HCT116 (cell line): ENCODE measurements at regions not wholly inside any gene's neighbourhood (a gene's known extent, or its start where the extent isn't known, plus 50 kb on each side); places are given as distances from the start of the nearest gene placed in this dataset.

Experiments
- ATAC-seq: fragments of 200-7000 bp; cut with Tn5 transposase; 2 replicates; pipeline ENCODE4 v1.9.1; 2020; ENCODE audit warnings: mild to moderate bottlenecking, moderate library complexity
- BruUV-seq: library from RNA; stranded (reverse); fragments of 400-500 nt; replicated peaks from 2 replicates; lab custom pipeline; 2021; lab: Mats Ljungman, UMichigan
- CTCF ChIA-PET: fragments of 300-600 bp; sonication (Branson Sonifier 250); formaldehyde crosslinking; loops from one replicate; lab custom pipeline; 2021; ENCODE audit warnings: antibody characterized with exemption; lab: Charles Lee
- POLR2A ChIA-PET: fragments of 300-600, 350-600 bp; sonication (Branson Sonifier 250); formaldehyde crosslinking; loops from one replicate; lab custom pipeline; 2021; ENCODE audit warnings: antibody characterized with exemption; lab: Charles Lee
- RAD21 ChIA-PET, 2 experiments: fragments of 300-600 bp; sonication (Branson Sonifier 250); formaldehyde crosslinking; loops; one replicate each; lab custom pipeline; 2023; ENCODE audit warnings: low total read pairs in 2 of 2; ENCODE audit not compliant: uncharacterized antibody in 2 of 2, unreplicated experiment in 2 of 2, low non-redundant PET in 1 of 2; lab: Charles Lee
- DNase-seq: peaks from one replicate; pipeline ENCODE4 v3.0.0-alpha.2; 2010; ENCODE audit warnings: low read depth, low spot score
- H2AFZ ChIP-seq: fragments of 200-600 bp; shearing (Covaris generic), sonication (generic); 2 replicates; pipeline ENCODE4 v1.6.1; 2017; ENCODE audit warnings: low read depth, mixed run types, mixed read lengths, antibody characterized with exemption, low read length; ENCODE audit not compliant: poor library complexity, severe bottlenecking
- H3K27ac ChIP-seq: 2 replicates; pipeline ENCODE4 v1.5.1; 2012; ENCODE audit warnings: low read depth, low read length
- H3K27me3 ChIP-seq: fragments of 200-600 bp; sonication (generic); 2 replicates; pipeline ENCODE4 v1.6.1; 2016; ENCODE audit warnings: mixed run types, low read length, mixed read lengths; ENCODE audit not compliant: insufficient read depth
- H3K36me3 ChIP-seq, 2 experiments: fragments of 200-500 bp in 1 of 2; fragments of 200-600 bp in 1 of 2; sonication (Bioruptor generic) in 1 of 2; sonication (generic) in 1 of 2; 2 replicates each; pipeline versions ENCODE4 v1.5.1 to v1.6.1; 2014 to 2016; ENCODE audit warnings: low read length in 2 of 2, inconsistent platforms in 1 of 2, mixed read lengths in 1 of 2, mixed run types in 1 of 2; ENCODE audit not compliant: insufficient read depth in 2 of 2, control insufficient read depth in 1 of 2
- H3K4me1 ChIP-seq, 2 experiments: fragments of 200-600 bp in 1 of 2; sonication (generic) in 1 of 2; 2 replicates each; pipeline versions ENCODE4 v1.5.1 to v1.6.1; 2012 to 2017; ENCODE audit warnings: low read length in 2 of 2, inconsistent platforms in 1 of 2, mild to moderate bottlenecking in 1 of 2, mixed read lengths in 1 of 2, mixed run types in 1 of 2, moderate library complexity in 1 of 2; ENCODE audit not compliant: insufficient read depth in 2 of 2, control insufficient read depth in 1 of 2
- H3K4me2 ChIP-seq: fragments of 200-600 bp; sonication (generic); 2 replicates; pipeline ENCODE4 v1.6.1; 2017; ENCODE audit warnings: mixed run types, low read length, mixed read lengths
- H3K4me3 ChIP-seq, 2 experiments: fragments of 200-600 bp in 1 of 2; sonication (generic) in 1 of 2; replicated peaks in 1 of 2; 2 replicates each; pipeline ENCODE4 v1.5.1; 2011 to 2016; ENCODE audit warnings: low read length in 2 of 2, control low read depth in 1 of 2, low read depth in 1 of 2, mild to moderate bottlenecking in 1 of 2, mixed read lengths in 1 of 2, mixed run types in 1 of 2
- H3K79me2 ChIP-seq: fragments of 200-600 bp; sonication (generic); 2 replicates; pipeline ENCODE4 v1.6.1; 2017; ENCODE audit warnings: mild to moderate bottlenecking, mixed run types, low read length, moderate library complexity, mixed read lengths; ENCODE audit not compliant: insufficient read depth
- H3K9ac ChIP-seq: fragments of 200-600 bp; sonication (generic); 2 replicates; pipeline ENCODE4 v1.6.1; 2016; ENCODE audit warnings: low read length, mixed read lengths
- H3K9me2 ChIP-seq: fragments of 200-600 bp; sonication (generic), shearing (Covaris generic); 2 replicates; pipeline ENCODE4 v1.6.1; 2017; ENCODE audit warnings: mixed run types, mild to moderate bottlenecking, moderate library complexity; ENCODE audit not compliant: insufficient read depth
- H3K9me3 ChIP-seq, 2 experiments: fragments of 200-500 bp in 1 of 2; fragments of 200-600 bp in 1 of 2; sonication (Bioruptor generic) in 1 of 2; sonication (generic) in 1 of 2; 2 replicates each; pipeline ENCODE4 v1.6.1; 2014 to 2017; ENCODE audit warnings: low read length in 2 of 2, mixed read lengths in 2 of 2, inconsistent platforms in 1 of 2, low read depth in 1 of 2, mild to moderate bottlenecking in 1 of 2, mixed run types in 1 of 2, moderate library complexity in 1 of 2; ENCODE audit not compliant: control insufficient read depth in 1 of 2, insufficient read depth in 1 of 2
- H4K20me1 ChIP-seq: fragments of 200-600 bp; sonication (generic), shearing (Covaris generic); 2 replicates; pipeline ENCODE4 v1.6.1; 2017; ENCODE audit warnings: mixed run types, mild to moderate bottlenecking, moderate library complexity; ENCODE audit not compliant: insufficient read depth
- EGR1 ChIP-seq: IDR thresholded peaks from 2 replicates; pipeline ENCODE4 v1.6.1; 2012; ENCODE audit warnings: low read depth
- ELF1 ChIP-seq: IDR thresholded peaks from 2 replicates; pipeline ENCODE4 v1.6.1; 2012; ENCODE audit warnings: low read depth, borderline replicate concordance
- EZH2 ChIP-seq: fragments of 200-600 bp; sonication (generic); IDR thresholded peaks from 2 replicates; pipeline ENCODE4 v1.6.1; 2017; ENCODE audit warnings: antibody characterized with exemption, mixed run types
- FOSL1 ChIP-seq: IDR thresholded peaks from 2 replicates; pipeline ENCODE4 v1.6.1; 2012; ENCODE audit warnings: low read depth
- JUND ChIP-seq: IDR thresholded peaks from 2 replicates; pipeline ENCODE4 v1.6.1; 2012
- POLR2A ChIP-seq: IDR thresholded peaks from 2 replicates; pipeline ENCODE4 v1.7.0; 2011; ENCODE audit warnings: borderline replicate concordance; ENCODE audit not compliant: insufficient read depth, insufficient read length; ENCODE audit errors: extremely low read depth
- POLR2AphosphoS5 ChIP-seq: IDR thresholded peaks from 2 replicates; pipeline ENCODE4 v1.6.1; 2011; ENCODE audit warnings: mild to moderate bottlenecking, low read depth, low read length, moderate library complexity
- RAD21 ChIP-seq: IDR thresholded peaks from 2 replicates; pipeline ENCODE4 v1.6.1; 2012; ENCODE audit warnings: low read depth, mild to moderate bottlenecking
- SIN3A ChIP-seq: IDR thresholded peaks from 2 replicates; pipeline ENCODE4 v1.6.1; 2012; ENCODE audit warnings: low read depth
- TCF7L2 ChIP-seq: IDR thresholded peaks from 2 replicates; pipeline ENCODE4 v1.7.0; 2011; ENCODE audit warnings: borderline replicate concordance, inconsistent platforms; ENCODE audit not compliant: insufficient read depth, insufficient read length; ENCODE audit errors: extremely low read depth
- YY1 ChIP-seq: IDR thresholded peaks from 2 replicates; pipeline ENCODE4 v1.6.1; 2011; ENCODE audit warnings: low read length, low read depth, moderate library complexity, mild to moderate bottlenecking; ENCODE audit not compliant: insufficient replicate concordance; ENCODE audit errors: extremely low read depth
- ZFX ChIP-seq: fragments of 450-650 bp; IDR thresholded peaks from 2 replicates; pipeline ENCODE4 v1.6.1; 2017
- ZNF274 ChIP-seq: fragments of 200-500 bp; sonication (Bioruptor generic); IDR thresholded peaks from 2 replicates; pipeline ENCODE4 v1.6.1; 2014; ENCODE audit warnings: mild to moderate bottlenecking, low read depth, low read length, inconsistent platforms
- intact Hi-C: fragments of 100-400 bp; cut with micrococcal nuclease; formaldehyde crosslinking; loops from 2 replicates; pipeline ENCODE4 v1.10.0; 2022
- TF ChIP-seq, protein P1 (sequence below): IDR thresholded peaks from 2 replicates; pipeline ENCODE4 v1.6.1; 2012; ENCODE audit warnings: low read depth

DNA sequence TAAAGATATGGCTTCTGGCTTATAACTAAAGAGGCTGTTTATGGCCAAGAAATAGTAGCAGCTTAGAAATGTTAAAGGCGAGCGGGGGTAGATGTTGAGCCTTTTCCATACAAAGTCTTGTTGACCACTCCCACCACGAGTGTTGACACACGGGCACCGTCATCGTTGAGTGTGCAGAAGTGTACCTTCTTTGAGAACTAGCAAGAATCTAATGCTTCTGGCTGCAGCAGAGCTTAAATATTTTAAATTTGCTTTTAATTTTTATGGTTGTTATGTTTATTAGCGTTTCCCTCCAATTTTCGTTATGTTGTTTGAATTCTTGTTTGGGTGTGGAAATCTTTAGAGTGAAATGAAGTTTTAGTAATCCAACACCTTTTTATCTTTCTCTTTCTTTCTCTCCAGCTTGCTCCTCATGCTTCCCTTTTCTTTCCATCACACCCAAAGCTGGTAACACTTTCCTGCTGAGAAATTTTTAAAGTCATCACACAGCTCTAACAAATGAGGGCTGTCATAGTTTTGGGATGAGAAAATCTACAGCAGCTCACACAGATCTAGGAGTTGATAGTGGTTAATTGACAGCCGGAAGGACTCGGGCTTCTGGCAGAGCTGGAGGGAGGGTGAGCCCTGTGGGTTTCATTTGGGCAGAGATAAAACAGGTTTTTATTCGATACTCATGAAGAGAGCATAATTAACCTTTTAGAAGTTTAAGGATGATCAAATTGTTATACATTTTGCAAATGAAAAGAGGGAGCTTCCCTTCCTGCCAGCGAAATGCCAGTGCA is 120.1 kb upstream of the ZNF608 start:
- RAD21 ChIA-PET, result no interaction called here
- Histone ChIP-seq H3K9me2 (no peaks in the 10 kb centered on the region), H3K79me2 (no peaks in the 10 kb centered on the region), H3K36me3 (no peaks in the 10 kb centered on the region), H3K27me3 (no peaks in the 10 kb centered on the region), H3K27ac (no peak overlapping the region), H3K9ac (no peak overlapping the region), H2AFZ (no peak overlapping the region), H3K9me3 (no peaks in the 10 kb centered on the region), H3K4me3 (no peak overlapping the region), H3K4me2 (no peak overlapping the region), H3K4me1 (no peaks in the 10 kb centered on the region), H4K20me1 (no peaks in the 10 kb centered on the region)
- BruUV-seq, result no TSS peak
- TF ChIP-seq POLR2AphosphoS5 (no peak), TCF7L2 (no peak), ELF1 (no peak), JUND (no peak), ZNF274 (no peak), SIN3A (no peak)
- ATAC-seq (no peak), DNase-seq (no peak)
- CTCF ChIA-PET, result no interaction called here
- POLR2A ChIA-PET, result no interaction called here
- intact Hi-C loops, result no loop called here

- Histone ChIP-seq H4K20me1 (no peaks in the 10 kb centered on the region), H2AFZ (no peak overlapping the region), H3K9me3 (no peaks in the 10 kb centered on the region), H3K27ac (no peak overlapping the region), H3K36me3 (no peaks in the 10 kb centered on the region), H3K4me2 (no peak overlapping the region), H3K9ac (no peak overlapping the region), H3K4me1 (no peaks in the 10 kb centered on the region), H3K4me3 (no peak overlapping the region), H3K79me2 (no peaks in the 10 kb centered on the region), H3K9me2 (no peaks in the 10 kb centered on the region)
- ChIA-PET POLR2A (no interaction called here), CTCF (no interaction called here), RAD21 (no interaction called here)
- no peak for DNase-seq
- no peak for ATAC-seq
- intact Hi-C loops, result no loop called here
- no TSS peak for BruUV-seq
- TF ChIP-seq ZFX (no peak), EGR1 (no peak), YY1 (no peak), RAD21 (no peak), FOSL1 (no peak), EZH2 (no peak), POLR2A (no peak), ELF1 (no peak), TCF7L2 (no peak)
- TF ChIP-seq, protein P1, sequence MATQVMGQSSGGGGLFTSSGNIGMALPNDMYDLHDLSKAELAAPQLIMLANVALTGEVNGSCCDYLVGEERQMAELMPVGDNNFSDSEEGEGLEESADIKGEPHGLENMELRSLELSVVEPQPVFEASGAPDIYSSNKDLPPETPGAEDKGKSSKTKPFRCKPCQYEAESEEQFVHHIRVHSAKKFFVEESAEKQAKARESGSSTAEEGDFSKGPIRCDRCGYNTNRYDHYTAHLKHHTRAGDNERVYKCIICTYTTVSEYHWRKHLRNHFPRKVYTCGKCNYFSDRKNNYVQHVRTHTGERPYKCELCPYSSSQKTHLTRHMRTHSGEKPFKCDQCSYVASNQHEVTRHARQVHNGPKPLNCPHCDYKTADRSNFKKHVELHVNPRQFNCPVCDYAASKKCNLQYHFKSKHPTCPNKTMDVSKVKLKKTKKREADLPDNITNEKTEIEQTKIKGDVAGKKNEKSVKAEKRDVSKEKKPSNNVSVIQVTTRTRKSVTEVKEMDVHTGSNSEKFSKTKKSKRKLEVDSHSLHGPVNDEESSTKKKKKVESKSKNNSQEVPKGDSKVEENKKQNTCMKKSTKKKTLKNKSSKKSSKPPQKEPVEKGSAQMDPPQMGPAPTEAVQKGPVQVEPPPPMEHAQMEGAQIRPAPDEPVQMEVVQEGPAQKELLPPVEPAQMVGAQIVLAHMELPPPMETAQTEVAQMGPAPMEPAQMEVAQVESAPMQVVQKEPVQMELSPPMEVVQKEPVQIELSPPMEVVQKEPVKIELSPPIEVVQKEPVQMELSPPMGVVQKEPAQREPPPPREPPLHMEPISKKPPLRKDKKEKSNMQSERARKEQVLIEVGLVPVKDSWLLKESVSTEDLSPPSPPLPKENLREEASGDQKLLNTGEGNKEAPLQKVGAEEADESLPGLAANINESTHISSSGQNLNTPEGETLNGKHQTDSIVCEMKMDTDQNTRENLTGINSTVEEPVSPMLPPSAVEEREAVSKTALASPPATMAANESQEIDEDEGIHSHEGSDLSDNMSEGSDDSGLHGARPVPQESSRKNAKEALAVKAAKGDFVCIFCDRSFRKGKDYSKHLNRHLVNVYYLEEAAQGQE, result no peak
- TF ChIP-seq, all 23 proteins: peak for 0
- no peaks in the 10 kb centered on the region for H3K27me3 ChIP-seq
These were observed 120.8 kb upstream of the ZNF608 start for GRCh38 chr5:124867137-124867704.
